ENCODE measurements at regions not wholly inside any gene's neighbourhood (a gene's known extent, or its start where the extent isn't known, plus 50 kb on each side); places are given as distances from the start of the nearest gene placed in this dataset.
A peak's percentile ranks its signal among the peaks of the same experiment; 100 is the strongest.

DNA sequence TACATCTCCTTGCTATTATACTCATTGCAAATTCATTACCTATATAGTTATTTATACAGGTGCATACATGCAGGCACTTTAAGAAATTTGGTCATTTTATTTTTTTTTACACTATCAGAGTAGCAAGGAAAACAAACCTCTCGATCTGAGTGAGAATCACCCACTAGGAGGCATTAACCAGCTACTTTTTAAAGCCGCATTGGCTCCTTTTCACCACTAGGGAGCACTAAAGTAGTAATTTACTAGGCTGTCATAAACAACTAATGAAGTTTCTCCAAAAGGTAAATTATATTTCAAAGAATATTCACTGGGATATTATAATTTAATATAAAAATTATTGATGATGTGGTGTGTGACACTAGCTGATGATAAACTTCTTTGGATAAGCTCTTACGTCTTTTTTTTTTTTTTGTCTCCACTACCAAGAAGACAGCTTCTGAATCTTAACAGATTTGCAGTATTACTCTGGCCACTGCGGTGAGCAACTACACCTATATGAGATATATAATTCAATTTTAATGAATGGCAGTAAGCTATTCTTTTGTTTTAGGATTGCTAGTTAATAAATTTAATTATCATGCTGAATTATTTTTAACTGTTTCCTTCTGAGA, 101.9 kb downstream of the NOL4 start:
- dilution Hi-C loops (cut with MboI; ENCODE audit: extremely low pct_ligation_motif_present, low sequenced_read_pairs) (no loop called here), intact Hi-C loops (cut with micrococcal nuclease) (loop anchor here (1.0 to 10.0 kb wide), 4 partner anchors 199 to 684 kb away; no protein-coding TSS in a partner anchor)
- Histone ChIP-seq H3K27me3 (ENCODE audit: control insufficient read depth in 2 of 2, insufficient read depth in 2 of 2, low read length in 2 of 2) (no peaks in the 10 kb centered on the region), H2AFZ (ENCODE audit: low read depth, low read length) (no peak overlapping the region), H3K4me1 (ENCODE audit: control insufficient read depth, extremely low read depth, insufficient read depth, low read length) (no peaks in the 10 kb centered on the region), H3K9me3 (replicated peaks; ENCODE audit: control insufficient read depth, insufficient read depth, low read length) (no peaks in the 10 kb centered on the region), H3K79me2 (ENCODE audit: control insufficient read depth, insufficient read depth, low read length) (no peaks in the 10 kb centered on the region), H3K9ac (replicated peaks; ENCODE audit: extremely low read depth, insufficient read depth, low read length) (no peak overlapping the region), H3K4me3 (replicated peaks in 1 of 3; ENCODE audit: insufficient read depth in 1 of 3, low read depth in 1 of 3, low read length in 3 of 3) (no peak overlapping the region), H3K9me1 (replicated peaks; ENCODE audit: control insufficient read depth, extremely low read depth, insufficient read depth, low read length) (no peaks in the 10 kb centered on the region), H3K4me2 (ENCODE audit: insufficient read depth, low read length) (no peak overlapping the region), H3K27ac (ENCODE audit: insufficient read depth, low read depth, low read length) (no peak overlapping the region), H3K36me3 (ENCODE audit: control insufficient read depth in 2 of 2, extremely low read depth in 1 of 2, insufficient read depth in 2 of 2, low read length in 2 of 2) (no peaks in the 10 kb centered on the region), H4K20me1 (replicated peaks; ENCODE audit: control insufficient read depth, extremely low read depth, insufficient read depth, low read length) (no peaks in the 10 kb centered on the region)
- DNase-seq (ENCODE audit: low read depth, low spot score) (peak; percentile 56), FAIRE-seq (peak; percentile 76)
- no TSS peak for BruUV-seq (replicated peaks)
- TF ChIP-seq POLR2AphosphoS5 (IDR thresholded peaks at IDR 0.05; ENCODE audit: insufficient read depth, low read depth, low read length) (no peak), GATA2 (IDR thresholded peaks at IDR 0.05; ENCODE audit: insufficient read depth, insufficient read length, low read depth, low read length) (no peak), MYC (IDR thresholded peaks at IDR 0.05; ENCODE audit: low read depth, low read length) (no peak), JUN (IDR thresholded peaks at IDR 0.05; ENCODE audit: borderline replicate concordance, insufficient read depth, insufficient read length, low read depth) (no peak), POLR2A (IDR thresholded peaks at IDR 0.05; ENCODE audit: low read depth, low read length) (no peak), EZH2 (IDR thresholded peaks at IDR 0.05; ENCODE audit: borderline replicate concordance, low read depth, low read length, severe bottlenecking) (no peak), FOS (IDR thresholded peaks at IDR 0.05; ENCODE audit: borderline replicate concordance, insufficient read depth, low read length) (no peak), CTCF (IDR thresholded peaks at IDR 0.05; ENCODE audit: extremely low read depth in 1 of 2, insufficient read depth in 1 of 2, low read depth in 1 of 2, low read length in 2 of 2) (peak; percentile 68)
- POLR2A ChIA-PET: interaction anchor here (0.8 kb wide), 1 partner anchor 862 kb away, joined by 6 read pairs; no protein-coding TSS in a partner anchor
- CTCF ChIA-PET: interaction anchor here (0.6 to 2.8 kb wide), 80 partner anchors 9 to 912 kb away, joined by 3 to 243 read pairs (median 4); no protein-coding TSS in a partner anchor

All from endothelial cell of umbilical vein (primary cell).